SKM-1 treated with dmso at 0.1 percent for 144 hours (cell line): ENCODE measurements at regions not wholly inside any gene's neighbourhood (a gene's known extent, or its start where the extent isn't known, plus 50 kb on each side); places are given as distances from the start of the nearest gene placed in this dataset.
A peak's percentile ranks its signal among the peaks of the same experiment; 100 is the strongest.
"Not testable (repeated sequence)": the region's sequence is repeated elsewhere in the genome, so short reads cannot be mapped to it uniquely, and the experiment has no call there.

Source experiments
- DNase-seq: peaks from one replicate; lab custom pipeline; 2025; ENCODE audit not compliant: unreplicated experiment; lab: John Stamatoyannopoulos, UW

DNA sequence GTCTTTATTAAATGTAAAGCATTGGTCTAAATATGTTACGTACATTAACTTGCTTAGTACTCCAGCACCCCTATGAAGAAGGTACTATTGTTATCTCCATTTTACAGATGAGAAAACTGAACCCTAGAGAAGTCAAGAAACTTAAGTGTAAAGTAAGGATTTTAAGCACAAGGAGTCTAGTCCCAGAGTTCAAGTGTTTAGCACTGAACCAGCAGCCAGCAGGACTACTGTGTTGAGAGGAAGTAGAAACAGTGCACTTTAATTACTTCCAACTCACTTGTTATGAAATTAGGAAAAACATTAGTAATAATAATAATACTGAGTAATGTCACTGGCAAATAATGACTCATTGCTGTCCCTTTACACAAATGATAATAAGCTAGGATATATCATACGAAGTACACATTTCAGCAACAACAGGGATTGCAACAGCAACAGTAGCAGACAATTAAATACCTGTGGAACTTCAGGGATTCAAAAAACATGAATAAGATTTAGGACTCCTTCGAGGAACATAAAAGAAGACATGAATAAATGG is 548.1 kb upstream of the HS3ST1 start:
- no peak for DNase-seq

DNA sequence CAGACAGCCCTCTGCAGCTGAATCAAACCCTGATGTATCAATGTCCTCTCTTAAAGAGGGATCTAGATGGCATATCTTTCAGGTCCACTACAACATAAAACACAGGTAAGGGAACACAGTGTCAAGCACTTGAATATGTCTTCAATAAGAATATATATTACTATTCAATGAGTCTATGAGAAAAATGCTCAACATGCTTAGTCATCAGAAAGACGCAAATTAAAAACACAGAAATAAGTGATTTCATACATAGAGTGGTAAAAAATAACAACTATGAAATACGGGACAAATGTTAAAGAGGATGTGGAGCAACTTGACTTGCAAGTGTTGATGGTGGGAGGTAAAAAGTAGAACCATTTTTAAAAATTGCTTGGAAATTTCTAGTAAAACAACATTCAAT is 544.6 kb upstream of the HS3ST1 start:
- no peak for DNase-seq

DNA sequence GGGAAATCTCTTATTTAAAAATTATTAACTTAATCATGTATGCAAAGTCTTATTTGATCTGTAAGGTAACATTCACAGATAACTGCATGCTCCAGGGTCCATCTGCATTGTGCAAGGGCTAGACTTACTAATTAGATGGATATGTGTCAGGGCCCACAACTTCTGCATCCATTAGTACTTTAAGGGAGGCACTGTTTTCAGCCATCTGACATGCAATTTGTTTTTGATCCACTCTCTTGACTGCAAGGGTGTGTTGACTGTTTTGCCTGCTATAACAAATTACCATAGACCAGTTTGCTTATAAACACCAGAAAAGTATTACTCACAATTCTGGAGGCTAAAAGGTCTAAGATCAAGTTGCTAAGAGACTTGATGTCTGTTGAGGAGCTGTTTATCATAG is 542.1 kb upstream of the HS3ST1 start:
- DNase-seq = no peak

DNA sequence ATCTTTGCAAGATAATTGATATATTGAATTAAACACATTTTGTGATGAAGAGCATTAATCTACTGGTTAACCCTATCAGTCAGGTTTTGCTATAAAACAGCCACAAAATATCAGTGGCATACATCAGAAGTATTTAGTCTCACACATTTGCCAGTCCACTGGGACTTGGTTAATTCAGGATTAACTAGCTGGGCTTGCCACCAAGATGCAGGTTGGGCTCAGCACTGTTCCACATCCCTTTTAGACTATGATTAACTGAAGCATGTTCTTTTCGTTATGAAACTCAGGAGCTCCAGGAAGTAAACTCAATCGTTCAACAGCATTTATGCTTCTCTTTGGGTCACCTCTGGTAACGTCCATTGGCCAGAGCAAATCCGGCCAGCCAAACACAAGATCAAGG is 538.1 kb upstream of the HS3ST1 start:
- no peak for DNase-seq

DNA sequence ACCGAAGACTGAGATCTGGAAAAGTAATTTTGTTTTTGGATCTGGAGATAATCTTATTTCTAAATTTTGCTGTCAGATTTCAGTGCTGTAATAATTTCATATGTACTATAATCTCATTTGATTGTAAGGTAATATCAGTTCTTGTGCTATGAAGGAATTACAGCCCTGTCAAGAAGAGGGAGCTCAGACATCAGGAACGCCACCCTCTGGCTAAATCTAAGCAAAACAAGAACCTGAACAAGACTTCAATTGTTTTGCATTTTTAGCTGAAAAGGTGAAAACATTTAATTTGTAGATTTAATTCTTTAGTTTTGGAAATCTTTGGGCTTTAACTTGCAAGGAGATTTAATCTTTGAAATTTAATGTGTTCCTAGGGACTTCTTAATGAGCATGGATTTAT is 525.4 kb upstream of the HS3ST1 start:
- peak; percentile 17 for DNase-seq

DNA sequence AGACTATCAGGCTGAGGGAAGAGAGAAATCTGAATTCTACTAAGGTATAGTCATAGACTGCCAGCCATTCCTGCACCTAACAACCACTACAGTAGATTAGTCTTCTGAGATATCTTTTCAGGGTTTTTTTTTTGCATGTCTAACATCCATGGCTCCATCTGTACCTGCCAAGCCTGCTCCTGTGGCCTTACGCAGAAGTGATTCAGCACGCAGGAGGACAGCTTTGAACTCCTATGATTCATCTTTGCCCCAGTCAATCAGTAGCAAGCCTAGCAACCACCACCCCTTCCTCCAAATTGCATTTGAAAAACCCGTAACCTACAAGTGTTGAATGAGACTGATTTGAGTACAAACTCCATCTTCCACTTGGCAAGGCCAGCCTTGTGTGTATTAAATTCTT is 520.7 kb upstream of the HS3ST1 start:
- DNase-seq = no peak

DNA sequence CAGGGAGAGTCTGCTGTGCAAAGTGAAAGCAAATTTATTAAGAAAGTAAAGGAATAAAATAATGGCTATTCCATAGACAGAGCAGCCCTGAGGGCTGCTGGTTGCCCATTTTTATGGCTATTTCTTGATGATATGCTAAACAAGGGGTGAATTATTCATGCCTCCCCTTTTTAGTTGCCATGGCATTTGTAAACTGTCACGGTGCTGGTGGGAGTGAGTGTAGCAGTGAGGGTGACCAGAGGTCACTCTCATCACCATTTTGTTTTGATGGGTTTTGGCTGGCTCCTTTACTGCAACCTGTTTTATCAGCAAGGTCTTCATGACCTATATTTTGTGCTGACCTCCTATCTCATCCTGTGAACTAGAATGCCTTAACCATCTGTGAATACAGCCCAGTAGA is 518.9 kb upstream of the HS3ST1 start:
- DNase-seq = not testable (repeated sequence)

DNA sequence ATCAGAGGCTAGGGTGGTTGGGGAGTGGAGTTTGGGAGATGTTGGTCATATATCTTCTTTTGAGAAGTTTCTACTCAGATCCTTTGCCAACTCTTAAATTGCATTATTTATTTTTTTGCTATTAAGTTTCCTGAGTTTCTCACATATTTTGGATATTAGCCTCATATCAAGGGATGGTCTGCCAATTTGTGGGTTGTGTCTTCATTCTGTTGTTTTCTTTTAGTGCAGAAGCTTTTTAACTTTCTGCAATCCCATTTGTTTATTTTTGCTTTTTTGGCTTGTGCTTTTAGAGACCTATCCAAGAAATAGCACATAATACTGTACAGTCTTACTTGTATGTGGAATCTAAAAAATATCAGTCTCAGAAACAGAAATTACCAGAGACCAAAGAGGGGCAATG is 509.2 kb upstream of the HS3ST1 start:
- DNase-seq = no peak

DNA sequence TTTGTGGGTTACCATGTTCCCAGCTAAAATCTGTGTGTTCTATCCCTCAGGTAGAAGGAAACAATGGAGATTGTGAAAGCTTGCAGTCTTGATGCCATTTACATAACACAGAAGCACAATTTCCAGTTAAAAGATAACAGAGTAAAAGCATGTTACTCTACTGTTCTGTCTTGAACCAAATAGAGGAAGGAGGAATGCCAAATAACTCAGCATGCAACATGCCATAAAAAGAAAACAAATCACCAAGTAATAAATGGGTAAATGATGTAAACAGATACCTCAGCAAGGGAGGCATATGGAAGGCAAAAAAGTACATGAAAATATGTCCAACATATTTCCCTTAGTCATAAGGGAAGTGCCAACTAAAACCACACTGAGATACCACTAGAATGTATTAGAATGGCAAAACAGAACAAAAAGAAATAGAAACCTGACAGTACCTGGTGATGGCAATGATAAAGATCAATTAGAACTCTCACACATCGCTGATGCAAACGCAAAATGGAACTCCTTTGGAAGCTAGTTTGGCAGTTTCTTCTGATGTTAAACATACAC is 502.6 kb upstream of the HS3ST1 start:
- no peak for DNase-seq

DNA sequence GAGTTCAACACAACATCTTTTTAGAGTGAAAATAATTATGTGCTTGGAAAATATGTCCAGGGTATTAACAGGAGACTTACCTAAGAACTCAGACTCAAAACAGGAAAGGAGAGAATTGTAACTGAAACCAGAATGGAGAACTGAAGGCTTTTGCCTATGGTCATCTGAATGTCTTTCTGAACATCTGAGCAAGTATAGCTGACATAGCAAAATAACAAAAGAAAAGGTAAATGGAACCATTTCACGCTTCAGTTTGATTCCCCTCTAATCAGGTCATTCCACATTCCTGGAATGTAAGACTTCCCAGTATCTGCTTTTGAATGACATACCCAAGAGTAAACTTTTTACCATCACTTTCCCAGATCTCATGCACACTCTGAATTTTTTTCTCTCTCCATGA is 500.4 kb upstream of the HS3ST1 start:
- no peak for DNase-seq

DNA sequence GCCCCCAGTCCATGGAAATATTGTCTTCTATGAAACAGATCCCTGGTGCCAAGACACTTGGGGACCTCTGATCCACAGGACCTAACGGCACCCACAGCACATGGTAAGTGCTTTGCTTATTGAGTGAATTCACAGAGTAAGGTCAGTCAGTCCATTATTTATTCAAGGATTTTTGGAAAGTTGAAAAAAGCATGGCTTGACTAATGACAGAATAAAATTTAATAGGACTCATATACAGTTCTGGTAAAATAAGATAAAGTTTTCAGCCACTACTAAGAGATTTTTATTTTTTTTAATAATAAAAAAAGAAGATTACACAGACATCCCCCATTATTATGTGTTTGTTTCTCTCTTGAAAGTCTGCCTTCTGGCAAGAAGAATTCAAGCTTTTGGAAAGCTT is 490.6 kb upstream of the HS3ST1 start:
- no peak for DNase-seq

DNA sequence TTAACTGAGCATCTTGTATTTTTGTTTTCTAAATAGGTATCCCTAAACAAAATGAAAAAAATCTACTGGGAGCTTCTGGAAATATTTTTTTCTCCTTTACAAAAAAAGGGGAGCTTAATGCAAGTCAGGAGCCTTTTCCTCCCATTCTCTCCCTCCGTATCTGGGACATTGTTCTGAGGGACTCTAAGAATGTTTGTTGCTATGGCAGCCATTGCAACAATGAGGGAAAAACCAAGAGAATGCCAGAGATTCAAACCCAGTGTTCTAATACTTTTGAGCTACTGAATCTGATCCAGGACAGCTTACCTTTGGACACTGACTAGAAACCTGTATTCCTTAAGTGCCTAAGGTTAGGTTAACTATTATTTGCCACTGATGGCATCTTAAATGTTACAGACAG is 485.7 kb upstream of the HS3ST1 start:
- no peak for DNase-seq

DNA sequence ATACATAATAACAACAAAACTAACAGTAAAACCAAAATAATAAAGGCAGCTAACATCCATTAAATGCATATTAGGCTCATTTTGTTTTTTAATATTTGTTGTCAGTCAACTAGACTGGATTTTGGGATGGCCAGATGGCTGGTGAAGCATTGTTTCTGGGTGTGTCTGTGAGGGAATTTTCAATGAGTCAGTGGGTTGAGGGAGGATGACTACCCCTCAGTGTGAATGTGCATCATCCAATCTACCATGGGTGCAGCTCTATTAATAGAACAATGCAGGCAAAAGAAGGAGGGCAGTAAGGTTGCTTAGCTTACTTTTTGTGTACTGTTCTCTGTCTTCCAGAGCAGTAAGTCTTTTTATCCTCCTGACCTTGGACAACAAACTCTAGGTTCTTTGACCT is 484.2 kb upstream of the HS3ST1 start:
- DNase-seq = no peak

DNA sequence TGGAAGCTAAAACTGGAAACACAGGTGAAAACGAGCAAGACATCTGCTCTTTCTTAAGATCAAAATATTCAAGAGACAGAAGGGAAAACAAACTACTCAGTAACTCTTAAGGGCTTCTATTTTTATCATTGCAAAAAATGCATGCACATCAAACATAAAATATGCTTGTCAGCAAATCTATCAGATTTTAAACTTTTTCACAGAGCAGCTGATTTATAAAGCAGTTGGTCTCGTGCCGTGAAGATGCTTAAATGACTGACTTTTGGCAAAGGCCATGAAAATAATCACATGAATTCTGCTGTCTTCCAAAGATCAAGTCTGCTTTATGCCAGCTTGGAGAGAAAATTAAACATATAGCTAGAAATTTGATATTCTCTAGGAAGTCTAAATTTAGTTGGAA is 482.1 kb upstream of the HS3ST1 start:
- DNase-seq = no peak

DNA sequence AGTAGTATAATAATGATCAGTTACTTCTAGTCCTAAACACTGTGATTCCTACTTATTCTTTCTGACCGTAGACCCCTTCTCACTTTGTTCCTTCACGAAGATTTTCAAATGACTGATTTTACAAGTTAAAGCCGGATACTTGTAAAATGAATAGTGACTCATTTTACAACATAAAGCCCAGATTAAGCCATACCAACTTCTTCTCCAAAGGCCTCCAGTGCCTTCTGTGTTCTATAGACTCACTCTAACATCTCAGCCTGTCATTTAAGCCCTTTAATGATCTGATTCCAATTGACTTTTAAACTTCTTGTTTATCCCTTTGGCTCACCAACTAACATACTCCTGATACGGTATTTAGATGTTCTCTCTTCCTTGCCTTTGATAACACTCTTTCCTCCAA is 480.0 kb upstream of the HS3ST1 start:
- no peak for DNase-seq

DNA sequence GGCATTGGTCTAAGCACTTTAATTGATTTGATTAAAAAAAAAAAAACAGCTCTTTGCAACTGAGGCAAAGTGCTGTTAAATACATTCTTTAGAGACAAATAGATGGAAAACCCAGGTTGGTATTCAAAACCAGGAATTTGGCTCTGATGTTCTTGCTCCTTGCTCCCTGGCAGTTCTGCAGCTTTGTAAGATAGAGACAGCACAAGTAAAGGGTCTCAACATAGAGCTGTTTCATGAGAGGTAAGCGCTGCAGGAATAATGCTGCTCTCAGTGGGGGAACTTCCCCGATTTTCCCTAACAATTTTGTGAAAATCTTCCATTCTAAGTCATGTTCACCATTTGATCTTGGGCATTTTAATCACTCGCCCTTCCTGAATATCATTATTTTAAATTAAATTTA is 479.5 kb upstream of the HS3ST1 start:
- DNase-seq = no peak

DNA sequence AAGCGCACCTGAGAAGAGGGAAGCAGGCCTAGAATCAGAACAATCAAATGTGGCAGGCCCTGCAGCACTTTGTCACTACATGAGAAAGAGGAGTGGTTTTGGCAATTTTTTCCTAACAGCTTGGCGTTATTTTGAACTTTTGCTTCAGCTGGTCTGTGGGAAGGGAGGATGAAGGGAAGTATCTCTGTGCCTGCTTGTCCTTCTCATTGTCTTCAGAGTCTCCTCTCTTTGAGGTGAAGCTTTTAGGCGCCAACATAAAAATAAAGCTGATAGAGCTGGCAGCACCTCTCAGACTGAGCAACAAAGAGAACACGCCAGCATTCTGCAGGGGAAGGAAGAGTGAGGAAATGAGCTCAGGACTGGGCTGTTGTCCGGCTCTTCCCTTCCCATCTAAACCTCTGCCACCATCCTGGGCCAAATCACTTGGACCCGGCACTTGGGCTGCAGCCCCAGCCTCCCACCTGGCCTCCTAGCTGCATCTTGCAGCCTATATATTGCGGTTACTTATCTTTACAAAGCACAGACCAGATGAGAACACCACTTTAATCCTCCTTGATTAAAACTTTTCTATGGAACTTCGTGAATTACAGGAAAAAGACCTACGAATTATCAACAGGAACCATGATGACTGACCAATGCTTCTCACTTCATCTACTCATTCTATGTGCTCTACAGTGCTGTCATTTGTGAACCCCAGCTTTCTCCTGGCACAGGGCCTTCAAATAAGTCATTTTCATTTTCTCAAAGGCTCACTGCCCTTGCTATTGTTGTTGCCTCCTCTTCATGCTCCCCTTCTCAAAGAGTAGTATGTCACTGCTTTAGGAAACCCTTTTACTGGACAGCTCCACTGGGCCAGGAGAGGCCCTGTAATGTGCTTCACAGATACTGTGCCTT is 476.4 kb upstream of the HS3ST1 start:
- DNase-seq = no peak

DNA sequence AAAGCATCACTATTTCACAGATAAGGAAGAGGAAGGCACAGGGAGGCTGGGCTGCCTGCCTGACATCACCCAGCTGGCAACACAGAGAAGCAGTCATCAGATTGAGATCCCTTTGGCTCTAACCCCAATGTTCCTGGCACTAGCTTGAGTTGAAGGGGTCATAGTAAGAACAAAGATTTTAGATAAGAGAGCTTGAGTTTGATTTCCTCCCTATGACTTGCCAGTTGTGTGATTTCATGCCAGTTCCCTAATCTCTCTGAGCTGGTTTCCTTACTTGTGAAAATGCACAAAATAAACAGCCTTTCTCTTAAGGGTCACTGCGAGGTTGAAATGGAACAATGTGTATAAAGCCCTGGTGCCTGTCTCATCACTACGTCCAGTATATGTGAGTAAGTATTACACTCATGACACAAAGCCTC is 475.4 kb upstream of the HS3ST1 start:
- DNase-seq = no peak

DNA sequence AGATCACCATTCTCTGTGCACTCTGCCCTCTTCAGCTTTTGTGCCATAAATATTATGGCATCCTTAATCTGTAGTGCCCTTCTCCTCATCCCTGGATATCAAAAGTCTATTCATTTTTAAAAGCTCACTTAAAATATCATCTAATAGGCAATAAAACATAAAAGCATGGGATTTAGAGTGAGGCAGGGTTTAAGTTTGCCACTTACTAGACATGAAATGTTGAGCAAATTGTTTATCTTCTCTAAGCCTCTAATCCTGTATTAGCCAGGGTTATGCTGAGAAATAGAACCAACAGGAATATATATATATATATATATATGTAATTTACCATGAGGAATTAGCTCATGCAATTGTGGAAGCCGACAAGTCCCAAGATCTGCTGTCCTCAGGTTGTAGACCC is 472.4 kb upstream of the HS3ST1 start:
- DNase-seq = no peak

DNA sequence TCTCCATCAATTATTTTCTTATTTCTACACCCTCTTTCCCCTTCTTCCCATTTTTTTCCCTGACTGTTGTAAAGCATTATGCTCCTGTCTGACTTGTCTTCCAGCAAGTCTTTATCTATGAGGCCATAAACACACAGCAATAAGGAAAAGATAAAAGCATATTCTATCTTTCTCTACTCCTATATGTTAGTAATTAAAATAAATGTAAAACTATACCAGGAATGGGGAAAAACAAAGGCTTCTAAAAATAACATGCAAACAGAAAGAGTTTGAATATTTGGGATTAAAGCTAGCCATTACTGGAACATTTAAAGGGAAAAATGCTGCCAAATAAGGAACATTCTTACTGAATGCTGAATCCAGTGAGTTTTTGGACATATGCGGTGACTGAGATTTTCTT is 471.7 kb upstream of the HS3ST1 start:
- no peak for DNase-seq

DNA sequence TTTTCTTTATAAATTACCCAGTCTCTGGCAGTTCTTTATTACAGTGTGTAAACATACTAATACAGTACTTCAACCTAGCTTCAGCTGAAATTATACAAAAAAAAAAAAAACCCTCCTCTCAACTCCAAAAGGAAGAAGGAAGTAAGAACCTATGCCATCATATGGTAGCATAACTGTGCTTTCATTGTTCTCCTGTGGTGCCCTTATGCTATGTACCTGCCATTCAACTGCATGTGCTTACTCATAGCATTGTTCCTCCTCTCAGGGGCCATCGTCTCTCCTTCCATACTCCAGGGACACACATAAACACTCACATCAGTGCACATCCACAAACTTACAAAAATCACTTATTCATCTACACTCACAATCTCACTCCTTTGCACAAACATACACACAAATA is 470.1 kb upstream of the HS3ST1 start:
- DNase-seq = no peak

DNA sequence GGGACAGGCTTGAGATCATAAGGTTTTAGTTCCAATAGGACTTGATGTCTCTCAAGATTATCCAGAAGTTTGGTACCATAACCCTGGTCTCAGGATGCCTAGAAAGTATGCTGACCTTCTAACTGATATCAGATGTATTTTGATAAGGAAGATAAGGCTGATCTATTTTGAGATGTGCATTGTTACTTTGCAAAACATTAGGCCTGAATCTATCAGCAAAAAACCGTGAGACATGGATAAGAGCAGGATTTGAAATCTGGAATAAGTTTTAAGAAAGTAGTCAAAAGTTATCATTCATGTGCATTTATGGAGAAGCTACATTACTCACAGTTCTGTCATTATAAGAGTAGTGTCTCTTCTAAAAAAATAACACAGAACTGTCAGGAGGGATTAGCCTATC is 467.1 kb upstream of the HS3ST1 start:
- DNase-seq = no peak

DNA sequence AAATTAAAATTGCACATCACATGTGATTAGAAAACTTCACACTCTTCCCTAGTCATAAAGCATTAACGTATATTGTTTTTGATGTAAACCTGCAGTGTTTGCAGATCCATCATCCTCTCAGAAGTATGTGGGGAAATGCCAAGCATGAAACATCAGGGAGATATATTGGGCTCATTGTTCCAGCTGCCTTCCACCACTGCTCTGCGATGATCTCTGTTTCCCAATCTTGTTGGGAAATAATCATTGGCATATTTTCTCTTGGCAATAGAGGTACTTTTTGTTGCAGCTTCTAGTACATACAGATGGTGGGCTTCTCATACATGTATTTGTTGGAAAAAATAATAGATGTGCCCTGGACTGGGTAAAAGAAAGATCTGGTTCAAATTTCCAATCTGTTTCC is 466.3 kb upstream of the HS3ST1 start:
- DNase-seq = no peak
